CD4-positive, alpha-beta T cell treated with Interleukin-12 subunit alpha and Interleukin-12 subunit beta, for 1 hour (primary cell): ENCODE measurements at regions not wholly inside any gene's neighbourhood (a gene's known extent, or its start where the extent isn't known, plus 50 kb on each side); places are given as distances from the start of the nearest gene placed in this dataset.
"Not testable (repeated sequence)": the region's sequence is repeated elsewhere in the genome, so short reads cannot be mapped to it uniquely, and the experiment has no call there.

Experiments
- DNase-seq: peaks from one replicate; pipeline ENCODE4 v3.0.0-alpha.2; 2020

DNA sequence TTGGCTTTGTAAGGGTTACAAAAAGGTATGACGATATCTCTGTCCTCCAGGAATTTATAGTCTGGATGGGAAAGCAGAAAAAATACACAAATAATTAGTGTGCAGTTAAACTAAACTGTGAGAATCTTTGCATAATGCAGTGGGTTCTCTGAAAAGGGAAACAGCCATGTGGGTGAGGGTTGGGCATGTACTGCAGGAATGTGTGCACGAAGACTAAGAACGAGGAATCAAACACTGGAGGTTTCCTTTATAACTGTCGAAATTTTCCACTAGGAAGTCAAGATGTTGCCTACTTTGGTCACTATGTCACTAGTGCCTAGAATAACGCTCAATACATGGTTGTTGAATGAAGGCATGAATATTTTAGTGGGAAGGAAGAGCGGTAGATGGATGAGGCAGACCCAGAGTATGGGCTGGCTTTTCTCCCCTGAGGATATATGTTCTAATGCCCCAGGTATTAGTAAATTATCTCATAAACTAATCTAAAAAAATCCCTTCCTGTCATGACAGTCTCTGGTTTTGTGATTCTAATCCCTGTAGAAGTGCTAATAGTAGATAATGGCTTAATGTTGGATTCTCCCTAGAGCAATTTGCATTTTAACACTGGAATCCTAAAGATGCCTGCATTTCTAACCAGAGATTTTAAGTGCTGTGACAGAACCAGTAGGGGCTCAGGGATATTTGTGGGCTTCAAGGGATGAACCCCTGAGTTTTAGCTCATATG is 227.3 kb downstream of the NMUR2 start:
- DNase-seq = no peak

- no peak for DNase-seq
These were observed 233.2 kb downstream of the NMUR2 start for GRCh38 chr5:152171888-152172287.

DNA sequence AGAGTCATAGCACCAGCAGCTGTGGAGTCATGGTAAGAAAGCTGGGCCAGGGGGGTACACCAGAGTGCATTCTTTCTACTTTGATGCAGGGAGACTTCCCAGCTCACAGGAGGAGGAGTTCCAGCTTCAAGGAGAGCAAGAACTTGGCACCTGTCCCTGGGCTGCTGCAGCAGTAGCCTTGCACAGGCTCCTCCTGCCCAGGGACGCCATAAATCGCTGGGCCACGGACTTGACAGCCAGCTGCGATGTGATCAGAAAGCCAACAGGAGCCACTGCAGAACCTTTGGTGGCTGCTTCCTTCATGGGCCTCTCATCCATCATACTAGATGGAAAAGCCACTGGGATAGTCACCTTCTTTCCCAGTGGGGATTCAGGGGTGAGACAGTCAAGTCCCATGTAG is 234.7 kb downstream of the NMUR2 start:
- DNase-seq = no peak

DNA sequence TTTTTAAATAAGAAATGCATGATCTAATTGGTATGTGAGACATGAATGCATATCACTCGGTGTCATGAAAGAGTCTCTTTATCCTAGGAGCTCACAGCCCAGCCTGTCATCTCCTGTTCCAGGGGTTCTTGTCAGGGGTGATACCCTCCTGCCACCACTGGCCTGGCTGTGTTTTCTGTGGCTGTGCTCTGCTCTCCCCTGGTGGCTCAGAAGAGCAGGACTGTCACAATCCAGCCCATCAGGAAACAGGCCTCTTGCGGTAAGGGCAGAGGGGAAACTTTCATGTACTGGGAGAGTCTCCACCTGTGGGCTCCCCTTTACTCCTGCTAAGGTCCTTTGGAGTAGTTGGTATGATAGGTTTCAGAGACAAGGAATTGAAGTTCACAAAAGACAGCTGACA is 240.2 kb upstream of the GLRA1 start:
- no peak for DNase-seq

GRCh38 chr5:152159894-152160293 is 235.2 kb upstream of the GLRA1 start:
- not testable (repeated sequence) for DNase-seq

GRCh38 chr5:152154452-152154851 is 229.8 kb upstream of the GLRA1 start:
- DNase-seq = not testable (repeated sequence)

DNA sequence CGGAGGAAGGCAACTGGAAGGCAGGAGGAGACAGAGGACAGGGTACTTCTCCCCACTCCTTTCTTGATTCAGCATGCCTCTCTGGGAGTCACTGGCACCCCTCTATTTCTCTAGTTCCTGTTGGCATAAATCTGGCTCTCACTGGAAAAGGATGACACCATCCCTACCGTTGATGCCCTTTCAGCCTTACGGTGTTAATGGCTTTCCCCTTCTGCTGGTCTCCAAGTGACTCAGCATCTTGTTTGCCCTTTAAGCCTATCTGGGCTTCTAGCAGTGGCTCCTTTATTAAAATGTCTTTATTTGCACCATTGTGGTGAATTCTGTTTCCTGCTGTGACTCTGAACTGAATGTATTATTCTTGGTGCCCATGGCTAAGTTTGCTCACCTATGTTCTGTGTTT is 227.3 kb upstream of the GLRA1 start:
- no peak for DNase-seq

GRCh38 chr5:152151113-152151512 is 226.5 kb upstream of the GLRA1 start:
- DNase-seq = no peak

- no peak for DNase-seq
These were observed 222.6 kb upstream of the GLRA1 start for GRCh38 chr5:152147286-152147685.

DNA sequence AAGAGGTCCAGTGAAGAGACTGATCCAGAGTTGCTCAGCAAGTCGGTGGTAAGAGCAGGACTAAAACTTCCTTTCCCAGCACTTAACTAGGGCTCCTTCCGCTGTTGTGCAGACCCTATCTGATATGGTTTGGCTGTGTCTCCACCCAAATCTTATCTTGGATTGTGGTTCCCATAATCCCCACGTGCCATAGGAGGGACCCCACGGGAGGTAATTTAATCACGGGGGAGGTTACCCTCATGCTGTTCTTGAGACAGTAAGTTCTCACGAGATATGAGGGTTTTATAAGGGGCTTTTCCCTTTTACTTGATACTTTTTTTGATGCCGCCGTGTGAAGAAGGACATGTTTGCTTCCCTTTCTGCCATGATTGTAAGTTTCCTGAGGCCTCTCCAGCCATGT is 221.9 kb upstream of the GLRA1 start:
- no peak for DNase-seq

DNA sequence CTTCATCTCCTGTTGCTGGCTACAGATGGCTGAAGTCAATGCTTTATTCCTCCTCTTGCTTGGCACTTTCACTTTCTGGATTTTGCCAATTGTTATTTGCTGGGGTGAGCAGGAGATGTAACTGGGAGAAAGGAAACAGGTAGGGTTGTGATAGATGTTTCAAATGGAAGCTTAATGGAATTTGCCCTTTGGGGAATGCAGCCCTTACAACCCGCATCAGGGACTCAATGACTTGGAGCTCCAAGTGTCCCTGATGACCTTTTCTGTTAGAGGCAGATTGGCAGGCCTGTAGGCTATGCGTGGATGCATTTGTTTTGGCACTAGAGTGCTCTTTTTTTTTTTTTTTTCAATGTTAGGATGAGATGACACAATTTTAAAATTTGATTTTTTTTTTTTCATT is 219.9 kb upstream of the GLRA1 start:
- DNase-seq = no peak

GRCh38 chr5:152144030-152144429 is 219.4 kb upstream of the GLRA1 start:
- DNase-seq = no peak

GRCh38 chr5:152142840-152143469 is 218.3 kb upstream of the GLRA1 start:
- DNase-seq = peak; percentile 65

DNA sequence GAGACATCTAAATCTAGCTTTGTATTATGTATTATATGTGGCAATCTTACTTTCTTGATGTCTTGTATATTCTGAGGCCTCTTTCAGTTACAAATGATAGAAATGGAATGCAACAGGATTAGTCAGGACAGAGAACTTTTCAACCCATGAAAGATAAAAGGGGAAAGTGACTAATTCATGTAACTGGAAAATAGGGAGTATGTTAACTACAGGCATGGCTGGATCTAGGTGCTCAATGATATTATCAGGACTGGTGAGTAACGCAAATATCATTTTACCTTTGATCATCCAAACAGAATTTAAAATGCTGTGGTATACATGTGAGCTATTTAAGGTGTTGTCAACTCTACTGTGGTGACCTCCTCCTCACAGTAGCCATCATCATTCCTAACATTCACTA is 215.7 kb upstream of the GLRA1 start:
- no peak for DNase-seq

GRCh38 chr5:152137063-152137462 is 212.4 kb upstream of the GLRA1 start:
- DNase-seq = no peak

GRCh38 chr5:152136321-152136720 is 211.7 kb upstream of the GLRA1 start:
- DNase-seq = no peak

- DNase-seq = no peak
These were observed 211.2 kb upstream of the GLRA1 start for GRCh38 chr5:152135827-152136226.

DNA sequence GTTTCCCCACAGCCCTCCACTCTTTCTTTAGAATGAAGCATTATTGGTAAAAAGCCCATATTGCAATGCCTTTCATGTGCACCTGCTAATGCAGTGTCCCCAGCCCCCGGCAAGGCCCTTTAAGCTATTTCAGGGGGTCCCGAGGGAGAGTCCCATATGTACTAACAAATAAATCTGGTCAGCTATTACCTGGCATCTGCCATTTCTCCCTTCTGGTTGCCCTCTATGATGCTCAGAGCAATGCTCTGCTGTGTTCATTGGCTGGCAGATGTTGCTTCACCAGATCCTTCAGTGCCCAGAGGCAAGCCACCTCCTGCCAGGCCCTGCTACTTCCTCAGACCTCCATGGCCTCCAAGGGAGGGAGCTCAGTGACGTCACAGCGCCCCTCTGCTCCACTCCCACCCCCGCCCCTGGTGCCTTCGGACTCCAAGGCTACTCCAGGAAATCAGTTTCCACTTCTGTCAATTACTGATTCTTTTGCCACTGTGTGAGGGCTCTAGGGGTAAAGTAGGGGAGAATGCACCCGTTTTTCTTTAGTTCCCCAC is 201.1 kb upstream of the GLRA1 start:
- DNase-seq = no peak

- no peak for DNase-seq
These were observed 199.9 kb upstream of the GLRA1 start for GRCh38 chr5:152124409-152125041.

- DNase-seq = no peak
These were observed 194.2 kb upstream of the GLRA1 start for GRCh38 chr5:152118676-152119470.

GRCh38 chr5:152116934-152117333 is 192.3 kb upstream of the GLRA1 start:
- DNase-seq = no peak

GRCh38 chr5:152113401-152113800 is 188.8 kb upstream of the GLRA1 start:
- DNase-seq = peak; percentile 60

GRCh38 chr5:152107220-152107619 is 182.6 kb upstream of the GLRA1 start:
- no peak for DNase-seq
